GM12864 (cell line): ENCODE measurements at regions not wholly inside any gene's neighbourhood (a gene's known extent, or its start where the extent isn't known, plus 50 kb on each side); places are given as distances from the start of the nearest gene placed in this dataset.

Experiments used
- DNase-seq: peaks from one replicate; pipeline ENCODE4 v3.0.0-alpha.2; 2011; ENCODE audit warnings: low read depth
- H3K4me3 ChIP-seq: 2 replicates; pipeline ENCODE4 v1.5.1; 2011; ENCODE audit warnings: mild to moderate bottlenecking, low read depth, low read length, control low read depth
- TF ChIP-seq, protein P1 (sequence below): IDR thresholded peaks from 2 replicates; pipeline ENCODE4 v1.5.1; 2011; ENCODE audit warnings: low read depth, mild to moderate bottlenecking, moderate library complexity, low read length, control low read depth, inconsistent platforms; ENCODE audit errors: missing control alignments

DNA sequence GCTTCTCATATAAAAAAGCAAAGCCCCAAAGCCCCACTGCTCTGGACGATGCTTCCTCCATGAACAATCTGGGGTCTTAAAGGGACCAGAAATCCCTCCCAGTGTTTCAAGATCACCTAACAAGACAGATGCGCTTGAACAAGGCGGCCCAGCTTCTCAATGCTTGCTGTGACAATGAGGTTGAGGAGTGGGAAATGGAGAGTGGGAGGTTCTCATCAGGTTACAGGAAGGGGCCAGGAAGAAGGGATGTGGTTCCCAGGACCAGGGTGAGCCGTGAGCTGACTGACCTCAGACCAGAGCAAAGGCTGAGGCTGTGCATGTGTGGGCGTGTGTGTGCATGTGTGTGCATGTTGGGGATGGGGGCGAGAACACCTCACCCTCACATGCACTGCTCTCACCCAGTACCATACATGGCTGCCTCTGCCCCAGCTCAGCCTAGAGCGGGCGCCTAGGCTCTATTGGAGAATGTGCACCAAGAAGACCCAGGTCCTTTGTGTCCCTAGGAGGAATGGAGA lies 220.8 kb upstream of the GPR26 start:
- TF ChIP-seq, protein P1, sequence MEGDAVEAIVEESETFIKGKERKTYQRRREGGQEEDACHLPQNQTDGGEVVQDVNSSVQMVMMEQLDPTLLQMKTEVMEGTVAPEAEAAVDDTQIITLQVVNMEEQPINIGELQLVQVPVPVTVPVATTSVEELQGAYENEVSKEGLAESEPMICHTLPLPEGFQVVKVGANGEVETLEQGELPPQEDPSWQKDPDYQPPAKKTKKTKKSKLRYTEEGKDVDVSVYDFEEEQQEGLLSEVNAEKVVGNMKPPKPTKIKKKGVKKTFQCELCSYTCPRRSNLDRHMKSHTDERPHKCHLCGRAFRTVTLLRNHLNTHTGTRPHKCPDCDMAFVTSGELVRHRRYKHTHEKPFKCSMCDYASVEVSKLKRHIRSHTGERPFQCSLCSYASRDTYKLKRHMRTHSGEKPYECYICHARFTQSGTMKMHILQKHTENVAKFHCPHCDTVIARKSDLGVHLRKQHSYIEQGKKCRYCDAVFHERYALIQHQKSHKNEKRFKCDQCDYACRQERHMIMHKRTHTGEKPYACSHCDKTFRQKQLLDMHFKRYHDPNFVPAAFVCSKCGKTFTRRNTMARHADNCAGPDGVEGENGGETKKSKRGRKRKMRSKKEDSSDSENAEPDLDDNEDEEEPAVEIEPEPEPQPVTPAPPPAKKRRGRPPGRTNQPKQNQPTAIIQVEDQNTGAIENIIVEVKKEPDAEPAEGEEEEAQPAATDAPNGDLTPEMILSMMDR, result no peak
- no peak for DNase-seq
- no peak overlapping the region for H3K4me3 ChIP-seq

DNA sequence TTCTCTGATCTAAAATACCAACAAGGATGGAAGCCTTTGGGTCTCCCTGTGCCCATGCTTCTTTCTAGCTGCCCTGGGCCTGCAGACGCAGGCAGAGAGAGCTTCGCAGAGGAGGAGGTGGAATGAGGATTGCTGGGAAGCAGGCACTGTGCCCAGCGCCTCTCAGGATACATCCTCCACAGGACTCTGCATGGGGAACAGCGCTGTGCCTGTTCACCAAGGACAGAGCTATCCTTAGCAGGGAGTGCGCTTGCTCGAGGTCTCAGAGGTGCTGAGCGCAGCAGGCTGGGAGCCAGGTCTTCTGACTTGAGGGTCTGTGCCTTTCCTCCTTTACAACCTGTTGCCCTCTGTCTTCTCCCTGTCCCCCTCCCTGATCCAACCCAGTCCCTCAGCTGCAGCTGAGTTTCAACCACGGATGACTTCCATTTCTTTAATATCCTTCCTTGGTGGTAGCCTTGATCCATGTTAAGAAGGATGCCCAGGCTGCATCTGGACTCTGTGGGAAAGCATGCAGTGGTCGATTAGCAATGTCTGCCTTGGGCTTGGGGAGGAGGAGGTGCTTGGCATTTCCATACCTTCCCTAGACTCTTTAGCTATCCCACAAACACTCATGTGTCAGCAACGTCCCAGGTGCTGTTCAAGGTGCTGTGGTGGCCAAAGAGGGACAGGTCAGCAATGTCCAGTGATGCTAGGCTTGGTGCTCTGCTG lies 219.6 kb upstream of the GPR26 start:
- DNase-seq, result no peak
- TF ChIP-seq, protein P1, result no peak
- no peak overlapping the region for H3K4me3 ChIP-seq

DNA sequence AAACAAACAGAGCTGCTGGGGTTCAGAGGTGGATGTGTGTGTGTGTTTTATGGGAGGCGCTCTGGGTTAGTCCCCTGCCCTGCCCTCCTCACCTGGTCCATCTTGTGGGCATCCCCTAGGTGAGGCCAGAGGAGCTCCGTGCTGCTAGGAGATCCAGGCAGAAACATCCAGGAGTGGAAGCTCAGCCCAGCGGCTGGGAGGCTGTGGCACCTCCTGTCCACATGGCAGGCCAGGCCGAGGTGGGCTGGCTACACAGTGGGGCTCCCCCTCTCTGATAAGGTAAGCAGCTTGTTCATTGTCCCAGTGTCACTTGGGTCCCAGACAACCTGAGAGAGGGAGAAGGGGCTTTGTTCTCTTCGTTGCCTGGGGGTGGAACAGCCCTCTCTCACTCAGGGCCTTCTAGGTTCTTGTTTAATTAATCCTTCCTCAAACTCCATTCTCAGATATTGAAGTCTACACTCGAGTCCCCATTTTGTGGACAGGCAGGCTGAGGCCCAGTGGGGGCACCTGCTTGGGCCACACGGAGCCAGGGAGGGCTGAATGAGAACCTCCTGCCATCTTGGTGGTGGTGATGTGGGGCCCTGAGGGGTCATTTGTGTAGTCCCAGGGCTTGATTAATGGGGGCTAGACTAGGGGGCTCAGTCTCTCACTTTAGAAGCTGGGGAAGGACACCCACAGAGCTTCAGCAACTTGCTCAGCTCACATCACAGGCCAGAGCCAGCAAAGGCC lies 216.8 kb upstream of the GPR26 start:
- TF ChIP-seq, protein P1, result no peak
- no peak overlapping the region for H3K4me3 ChIP-seq
- no peak for DNase-seq

DNA sequence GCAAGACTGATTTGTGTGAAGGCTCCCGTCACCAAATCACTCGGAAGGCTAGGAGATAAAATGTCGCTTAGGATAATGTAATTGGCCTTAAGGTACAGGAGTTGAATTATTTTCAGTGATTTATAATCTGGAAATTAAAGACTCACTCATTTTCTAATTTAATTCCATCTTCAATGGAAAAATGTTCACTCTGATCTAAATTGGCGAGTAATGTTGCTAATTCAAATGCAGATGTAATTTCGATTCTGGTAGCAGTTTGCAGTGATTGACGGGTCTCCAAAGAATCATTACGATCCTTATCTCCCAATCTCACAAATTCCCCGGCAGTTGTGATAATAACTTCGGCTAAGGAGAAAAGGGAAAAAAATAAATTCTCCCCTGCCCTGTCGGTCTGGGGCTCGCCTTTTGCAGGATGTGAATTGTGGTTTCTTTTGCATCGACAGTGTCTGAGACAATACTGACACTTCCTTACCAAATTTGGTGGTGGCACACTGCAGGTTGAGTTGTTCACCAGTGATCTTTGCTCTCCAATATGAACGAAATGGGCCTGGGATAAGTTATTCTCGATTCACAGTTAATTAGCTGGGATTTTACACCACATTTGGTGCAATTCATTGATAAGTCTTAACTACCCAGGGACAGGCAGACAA lies 215.1 kb upstream of the GPR26 start:
- H3K4me3 ChIP-seq, result no peak overlapping the region
- no peak for DNase-seq
- TF ChIP-seq, protein P1, result no peak

DNA sequence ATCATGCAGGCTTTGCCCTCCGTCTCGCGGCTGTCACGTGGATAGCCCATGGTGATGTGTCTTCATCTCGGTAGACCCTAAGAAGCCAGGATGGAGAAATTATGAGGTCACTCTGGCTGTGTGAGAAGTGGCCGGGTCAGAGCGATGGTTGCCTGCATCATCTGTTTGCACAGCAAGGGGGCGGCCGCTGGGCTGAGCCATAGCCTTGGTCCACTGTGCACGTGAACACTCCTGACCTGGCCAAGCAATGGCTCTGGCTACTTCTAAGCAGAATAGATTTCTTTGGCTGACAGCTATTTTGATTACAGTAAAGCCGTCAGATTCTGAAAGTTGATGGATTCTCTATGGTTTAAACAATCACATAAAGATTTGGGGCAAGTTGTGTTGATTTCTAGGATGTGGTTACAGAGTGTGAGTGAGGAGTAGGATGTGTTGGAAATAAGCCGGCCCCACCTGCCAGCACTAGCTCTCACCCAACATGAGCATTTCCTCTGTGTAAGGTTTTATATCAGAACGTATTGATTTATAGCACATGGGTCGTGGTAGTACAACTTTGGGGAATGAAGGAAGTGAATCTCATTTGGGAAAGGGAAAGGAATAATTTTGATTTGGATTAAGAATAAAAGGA lies 214.4 kb upstream of the GPR26 start:
- TF ChIP-seq, protein P1, result no peak
- no peak overlapping the region for H3K4me3 ChIP-seq
- DNase-seq, result no peak

DNA sequence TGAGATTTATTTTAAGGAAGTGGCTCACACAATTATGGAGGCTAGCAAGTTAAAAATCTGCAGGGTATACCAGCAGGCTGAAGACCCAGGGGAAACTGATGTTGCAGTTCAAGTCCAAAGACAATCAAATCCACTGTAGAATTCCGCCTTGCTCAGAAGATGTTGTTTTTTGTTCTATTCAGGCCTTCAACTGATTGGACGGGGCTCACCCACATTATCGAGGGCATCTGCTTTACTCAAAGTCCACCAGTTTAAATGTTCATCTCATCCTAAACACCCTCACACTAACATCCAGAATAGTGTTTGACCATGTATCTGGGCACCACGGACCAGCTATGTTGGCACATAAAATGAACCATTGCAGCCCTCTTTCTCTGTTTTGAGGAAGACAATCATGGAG lies 211.2 kb upstream of the GPR26 start:
- no peak overlapping the region for H3K4me3 ChIP-seq
- DNase-seq, result no peak
- TF ChIP-seq, protein P1, result no peak
